Muscle of leg (tissue), 3 donors: ENCODE measurements at regions not wholly inside any gene's neighbourhood (a gene's known extent, or its start where the extent isn't known, plus 50 kb on each side); places are given as distances from the start of the nearest gene placed in this dataset.

Source experiments
- DNase-seq: peaks from one replicate; pipeline ENCODE4 v3.0.0; 2013
- H3K27ac ChIP-seq: one replicate; pipeline ENCODE4 v1.5.1; 2013; ENCODE audit warnings: mild to moderate bottlenecking, low read length, control low read depth
- H3K27me3 ChIP-seq: one replicate; pipeline ENCODE4 v1.6.1; 2013; ENCODE audit warnings: low read length; ENCODE audit not compliant: control insufficient read depth, insufficient read depth
- H3K36me3 ChIP-seq: one replicate; pipeline ENCODE4 v1.6.1; 2013; ENCODE audit warnings: low read length; ENCODE audit not compliant: control insufficient read depth, insufficient read depth
- H3K4me1 ChIP-seq: one replicate; pipeline ENCODE4 v1.6.1; 2013; ENCODE audit warnings: low read length; ENCODE audit not compliant: control insufficient read depth, insufficient read depth
- H3K4me3 ChIP-seq: one replicate; pipeline ENCODE4 v1.5.1; 2013; ENCODE audit warnings: low read length, control low read depth
- H3K9me3 ChIP-seq: replicated peaks from 2 replicates; pipeline ENCODE4 v1.6.1; 2013; ENCODE audit warnings: low read depth, low read length; ENCODE audit not compliant: control insufficient read depth
- WGBS: methylation state at CpG from one replicate; pipeline ENCODE4 v1.1.5; 2013; ENCODE audit warnings: missing lambda C conversion rate; ENCODE audit not compliant: insufficient coverage; 5-methylcytosine and 5-hydroxymethylcytosine counted together

DNA sequence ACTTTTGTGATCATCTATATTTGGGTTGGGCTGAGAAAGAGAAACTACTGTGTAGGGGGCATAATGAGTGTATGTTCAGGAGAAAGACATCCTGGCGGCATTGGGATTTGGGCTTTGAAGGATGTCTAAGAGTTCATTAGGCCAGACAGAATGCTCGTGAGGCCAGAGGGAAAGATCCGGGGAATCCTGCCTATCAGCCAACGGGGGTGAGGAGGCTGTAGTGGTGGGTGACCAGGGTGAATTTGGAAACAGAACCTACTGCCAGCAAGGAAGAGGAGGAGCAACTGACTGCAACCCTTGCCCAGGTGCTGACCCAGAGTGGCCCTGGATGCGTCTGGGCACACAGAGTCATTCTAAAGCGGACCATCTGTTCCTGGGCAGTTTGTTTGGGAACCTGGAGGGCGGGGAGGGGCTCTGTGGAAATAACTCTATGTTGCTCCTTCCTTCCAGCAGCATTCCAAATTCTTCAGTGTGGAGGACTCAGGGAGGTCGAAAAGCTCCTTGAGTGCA is 56.9 kb upstream of the ECE1 start:
- H3K9me3 ChIP-seq, result no peaks in the 10 kb centered on the region
- WGBS, result 49% methylated on average over 5 of the region's 8 CpGs
- peaks cover 11% of the 10 kb centered on the region for H3K27me3 ChIP-seq
- peaks cover 27% of the 10 kb centered on the region for H3K4me1 ChIP-seq
- no peaks in the 10 kb centered on the region for H3K36me3 ChIP-seq
- no peak for DNase-seq
- no peak overlapping the region for H3K4me3 ChIP-seq
- no peak overlapping the region for H3K27ac ChIP-seq

GRCh38 chr1:21346365-21347071 is 56.3 kb upstream of the ECE1 start:
- no peak for DNase-seq
- 51% methylated on average over 11 of the region's 13 CpGs for WGBS
- H3K4me3 ChIP-seq, result peak overlapping the region; percentile 52
- no peaks in the 10 kb centered on the region for H3K36me3 ChIP-seq
- H3K4me1 ChIP-seq, result peaks cover 32% of the 10 kb centered on the region
- no peaks in the 10 kb centered on the region for H3K9me3 ChIP-seq
- H3K27ac ChIP-seq, result no peak overlapping the region
- H3K27me3 ChIP-seq, result peaks cover 15% of the 10 kb centered on the region

DNA sequence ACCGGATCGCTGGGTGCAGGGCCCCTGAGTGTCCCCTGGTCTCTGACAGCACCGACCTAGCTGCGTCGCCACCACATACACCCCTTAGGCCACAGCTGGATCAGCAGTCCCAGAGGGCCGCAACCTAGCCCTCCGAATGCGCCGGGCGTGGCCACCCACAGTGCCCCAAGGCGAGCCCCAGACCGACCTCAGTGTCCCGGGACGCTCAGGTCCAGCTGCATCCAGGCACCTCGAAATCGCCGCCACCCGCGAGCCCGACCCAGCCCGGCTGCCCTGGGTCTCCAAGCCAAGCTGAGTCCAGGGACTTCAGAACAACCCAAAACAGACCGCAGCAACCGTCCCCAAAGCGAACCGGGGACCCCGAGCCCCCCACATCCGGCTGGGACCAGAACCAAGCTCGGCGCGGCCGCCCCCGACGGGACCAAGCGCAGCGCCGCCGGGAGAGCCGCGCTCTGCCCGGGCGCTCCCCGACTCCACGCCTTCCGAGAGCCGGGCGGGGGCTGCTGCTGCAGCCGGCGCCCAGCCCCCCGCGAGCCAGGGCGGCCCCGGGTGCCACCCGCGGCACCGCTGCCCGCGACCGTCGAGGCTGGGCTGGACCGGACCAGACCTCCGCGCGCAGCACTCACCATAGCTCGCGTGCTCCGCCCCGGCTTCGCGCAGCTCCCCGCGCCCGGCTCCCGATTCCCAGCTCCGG is 54.6 kb upstream of the ECE1 start:
- WGBS, result under 1% methylated on average over 74 of the region's 74 CpGs
- DNase-seq, result no peak
- Histone ChIP-seq H3K9me3 (no peaks in the 10 kb centered on the region), H3K36me3 (peaks cover 2% of the 10 kb centered on the region), H3K4me3 (peak overlapping the region; percentile 56), H3K27me3 (peaks cover 16% of the 10 kb centered on the region), H3K4me1 (peaks cover 40% of the 10 kb centered on the region), H3K27ac (no peak overlapping the region)

GRCh38 chr1:21344098-21344749 is 54.0 kb upstream of the ECE1 start:
- DNase-seq, result no peak
- peaks cover 47% of the 10 kb centered on the region for H3K4me1 ChIP-seq
- WGBS, result 34% methylated on average over 7 of the region's 14 CpGs

GRCh38 chr1:21342961-21343838 is 52.9 kb upstream of the ECE1 start:
- WGBS, result 69% methylated on average over 4 of the region's 10 CpGs
- Histone ChIP-seq H3K9me3 (no peaks in the 10 kb centered on the region), H3K4me1 (peaks cover 57% of the 10 kb centered on the region), H3K27me3 (peaks cover 17% of the 10 kb centered on the region), H3K4me3 (no peak overlapping the region), H3K36me3 (peaks cover 7% of the 10 kb centered on the region), H3K27ac (no peak overlapping the region)
- no peak for DNase-seq

More at GRCh38 chr1:21344098-21344749, 54.0 kb upstream of the ECE1 start:
- peak overlapping the region; percentile 56 for H3K4me3 ChIP-seq
- H3K36me3 ChIP-seq, result peaks cover 7% of the 10 kb centered on the region
- no peaks in the 10 kb centered on the region for H3K9me3 ChIP-seq
- H3K27ac ChIP-seq, result no peak overlapping the region
- H3K27me3 ChIP-seq, result peaks cover 17% of the 10 kb centered on the region

DNA sequence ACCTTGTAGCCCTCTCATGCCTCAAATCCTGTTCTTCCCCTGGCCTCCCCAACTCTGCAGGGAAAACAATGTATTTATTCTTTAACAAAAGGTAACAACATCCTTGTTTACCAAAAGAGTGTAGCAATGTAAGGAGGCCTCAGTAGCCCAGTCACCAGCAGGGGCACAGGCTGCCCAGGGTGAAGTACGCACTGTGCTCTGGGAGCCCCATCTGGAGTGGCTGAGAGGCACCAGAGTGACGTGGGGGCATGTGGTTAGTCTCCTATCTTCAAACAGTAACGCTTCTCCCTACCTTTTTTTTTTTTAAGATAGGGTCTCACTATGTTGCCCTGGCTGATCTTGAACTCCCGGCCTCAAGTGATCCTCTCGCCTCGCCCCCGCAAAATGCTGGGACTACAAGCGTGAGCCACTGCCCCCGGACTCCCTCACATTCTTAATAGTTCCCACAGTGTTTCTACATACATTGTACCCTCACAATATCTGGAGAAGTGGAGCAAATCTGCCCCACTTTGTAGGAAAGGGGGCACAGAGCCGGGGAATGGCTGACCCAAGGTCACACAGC is 51.3 kb upstream of the ECE1 start:
- 95% methylated on average over 6 of the region's 10 CpGs for WGBS
- no peaks in the 10 kb centered on the region for H3K9me3 ChIP-seq
- H3K36me3 ChIP-seq, result peaks cover 7% of the 10 kb centered on the region
- H3K27me3 ChIP-seq, result peaks cover 12% of the 10 kb centered on the region
- no peak for DNase-seq
- H3K4me1 ChIP-seq, result peaks cover 72% of the 10 kb centered on the region
- no peak overlapping the region for H3K4me3 ChIP-seq
- H3K27ac ChIP-seq, result no peak overlapping the region

DNA sequence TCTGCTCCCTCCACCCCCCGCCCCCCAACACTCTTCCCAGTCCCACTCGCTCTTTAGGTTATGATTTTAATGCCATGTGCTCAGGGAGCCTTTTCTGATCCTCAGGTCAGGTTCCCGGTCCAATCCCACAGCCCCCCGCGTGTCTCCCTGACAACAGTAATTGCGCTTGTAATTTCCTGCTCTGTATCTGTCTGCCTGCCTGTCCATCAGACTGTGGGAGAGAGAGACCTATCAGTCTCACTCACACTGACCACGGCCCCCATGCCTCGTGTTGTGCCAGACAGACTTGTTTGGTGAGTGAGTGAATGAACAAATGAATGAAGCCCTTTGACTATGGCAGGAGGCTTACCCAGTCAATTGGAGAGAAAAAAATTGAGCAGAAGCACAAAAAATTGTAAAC is 50.8 kb upstream of the ECE1 start:
- WGBS, result 20% methylated on average over 1 of the region's 8 CpGs
- Histone ChIP-seq H3K9me3 (no peaks in the 10 kb centered on the region), H3K27me3 (peaks cover 10% of the 10 kb centered on the region), H3K4me1 (peaks cover 72% of the 10 kb centered on the region), H3K36me3 (peaks cover 7% of the 10 kb centered on the region), H3K4me3 (no peak overlapping the region), H3K27ac (no peak overlapping the region)
- no peak for DNase-seq

- peaks cover 7% of the 10 kb centered on the region for H3K36me3 ChIP-seq
- H3K9me3 ChIP-seq, result no peaks in the 10 kb centered on the region
- no peak overlapping the region for H3K4me3 ChIP-seq
- H3K27ac ChIP-seq, result no peak overlapping the region
- peaks cover 78% of the 10 kb centered on the region for H3K4me1 ChIP-seq
- no peak for DNase-seq
- H3K27me3 ChIP-seq, result peaks cover 10% of the 10 kb centered on the region
- WGBS, result 84% methylated on average over 9 of the region's 13 CpGs
These were observed 50.1 kb upstream of the ECE1 start for GRCh38 chr1:21340230-21340945.
